ENCODE measurements at regions not wholly inside any gene's neighbourhood (a gene's known extent, or its start where the extent isn't known, plus 50 kb on each side); places are given as distances from the start of the nearest gene placed in this dataset.
"Not testable (repeated sequence)": the region's sequence is repeated elsewhere in the genome, so short reads cannot be mapped to it uniquely, and the experiment has no call there.

GRCh38 chrX:124459851-124460250 lies 113.5 kb downstream of the SH2D1A start:
- TF ChIP-seq EZH2phosphoT487, EZH2 (IDR thresholded peaks at IDR 0.05): not testable (repeated sequence)
